AG10803 (cell line): ENCODE measurements at regions not wholly inside any gene's neighbourhood (a gene's known extent, or its start where the extent isn't known, plus 50 kb on each side); places are given as distances from the start of the nearest gene placed in this dataset.
"Not testable (repeated sequence)": the region's sequence is repeated elsewhere in the genome, so short reads cannot be mapped to it uniquely, and the experiment has no call there.

Experiments
- DNase-seq: peaks from one replicate; pipeline ENCODE4 v3.0.0; 2010; ENCODE audit warnings: low read depth
- H3K4me3 ChIP-seq: 2 replicates; pipeline ENCODE4 v1.5.1; 2011; ENCODE audit warnings: mild to moderate bottlenecking, low read length, control low read depth
- CTCF ChIP-seq: conservative IDR thresholded peaks from 2 replicates; pipeline ENCODE4 v1.5.1; 2011; ENCODE audit warnings: mild to moderate bottlenecking, low read length, control low read depth, inconsistent platforms

- no peak overlapping the region for H3K4me3 ChIP-seq
- no peak for TF ChIP-seq CTCF
- peak; percentile 7 for DNase-seq
Measured at GRCh38 chr2:52260904-52261303, 1229.0 kb upstream of the NRXN1 start.

GRCh38 chr2:52258967-52259366 is 1227.0 kb upstream of the NRXN1 start:
- DNase-seq, H3K4me3 ChIP-seq: not testable (repeated sequence)

- H3K4me3 ChIP-seq: no peak overlapping the region
- no peak for DNase-seq
- TF ChIP-seq CTCF: no peak
Measured at GRCh38 chr2:52258038-52258437, 1226.1 kb upstream of the NRXN1 start.

- no peak overlapping the region for H3K4me3 ChIP-seq
- no peak for TF ChIP-seq CTCF
- no peak for DNase-seq
Measured at GRCh38 chr2:52253416-52253980, 1221.6 kb upstream of the NRXN1 start.

GRCh38 chr2:52238782-52239181 is 1206.8 kb upstream of the NRXN1 start:
- no peak for DNase-seq
- TF ChIP-seq CTCF: no peak
- H3K4me3 ChIP-seq: no peak overlapping the region

GRCh38 chr2:52222128-52222527 is 1190.2 kb upstream of the NRXN1 start:
- no peak for DNase-seq
- TF ChIP-seq CTCF: no peak

GRCh38 chr2:52220393-52220792 is 1188.5 kb upstream of the NRXN1 start:
- no peak overlapping the region for H3K4me3 ChIP-seq
- DNase-seq: no peak
- TF ChIP-seq CTCF: no peak

More at GRCh38 chr2:52222128-52222527, 1190.2 kb upstream of the NRXN1 start:
- H3K4me3 ChIP-seq: no peak overlapping the region

GRCh38 chr2:52210611-52211010 is 1178.7 kb upstream of the NRXN1 start:
- DNase-seq: no peak
- TF ChIP-seq CTCF: no peak
- no peak overlapping the region for H3K4me3 ChIP-seq
